ENCODE measurements at regions not wholly inside any gene's neighbourhood (a gene's known extent, or its start where the extent isn't known, plus 50 kb on each side); places are given as distances from the start of the nearest gene placed in this dataset.
A peak's percentile ranks its signal among the peaks of the same experiment; 100 is the strongest.

DNA sequence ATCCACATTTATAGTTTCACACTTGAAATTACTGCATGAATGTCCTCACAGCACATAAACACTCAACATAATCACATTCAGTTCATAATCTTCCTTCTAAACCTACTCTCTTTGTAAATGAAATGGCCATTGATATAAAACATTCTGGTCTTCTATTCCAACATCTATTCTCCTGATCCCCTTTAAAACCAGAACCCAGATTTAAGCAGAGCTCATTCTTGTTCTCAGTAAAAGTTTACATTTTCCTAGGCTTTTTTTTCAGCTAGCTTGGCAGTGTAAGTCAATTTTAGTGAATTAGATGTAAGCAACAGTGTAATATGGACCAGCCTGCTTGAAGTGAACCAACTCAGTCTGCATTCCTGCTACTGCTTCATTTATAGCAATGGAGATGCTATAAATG lies 460.7 kb upstream of the RGS18 start:
- Histone ChIP-seq H3K27ac (no peak overlapping the region), H3K36me3 (ENCODE audit: insufficient read depth, low read length) (no peaks in the 10 kb centered on the region), H3K9me3 (ENCODE audit: low read depth, low read length) (no peaks in the 10 kb centered on the region; the same call in 1 of the 2 replicates), H3K9ac (ENCODE audit: insufficient read length) (no peak overlapping the region), H3K4me3 (no peak overlapping the region)
- no peak for DNase-seq (ENCODE audit: low read depth, low spot score)
- TF ChIP-seq FOXP2 (optimal IDR thresholded peaks at IDR 0.05; ENCODE audit: control extremely low read depth, extremely low read length, insufficient read depth) = no peak
- TF ChIP-seq EZH2 (IDR thresholded peaks at IDR 0.05) = no peak
- TF ChIP-seq POLR2AphosphoS5 (IDR thresholded peaks at IDR 0.05; ENCODE audit: borderline replicate concordance, low read depth, low read length) = no peak

- Histone ChIP-seq H3K9me3 (ENCODE audit: low read depth, low read length) (no peaks in the 10 kb centered on the region; the same call in 1 of the 2 replicates), H3K4me3 (no peak overlapping the region), H3K36me3 (ENCODE audit: insufficient read depth, low read length) (no peaks in the 10 kb centered on the region), H3K27ac (peak overlapping the region; percentile 31; the same call in 1 of the 2 replicates), H3K9ac (ENCODE audit: insufficient read length) (peak overlapping the region; percentile 20)
- no peak for DNase-seq (ENCODE audit: low read depth, low spot score)
- TF ChIP-seq EZH2 (IDR thresholded peaks at IDR 0.05) = no peak
- no peak for TF ChIP-seq POLR2AphosphoS5 (IDR thresholded peaks at IDR 0.05; ENCODE audit: borderline replicate concordance, low read depth, low read length)
- no peak for TF ChIP-seq FOXP2 (optimal IDR thresholded peaks at IDR 0.05; ENCODE audit: control extremely low read depth, extremely low read length, insufficient read depth)
Observed at GRCh38 chr1:191698246-191698645, 460.0 kb upstream of the RGS18 start.

GRCh38 chr1:191699343-191699742 lies 458.9 kb upstream of the RGS18 start:
- no peak overlapping the region for H3K9ac ChIP-seq (ENCODE audit: insufficient read length)
- H3K4me3 ChIP-seq = no peak overlapping the region
- H3K27ac ChIP-seq = no peak overlapping the region
- H3K36me3 ChIP-seq (ENCODE audit: insufficient read depth, low read length) = no peaks in the 10 kb centered on the region
- no peaks in the 10 kb centered on the region for H3K9me3 ChIP-seq (ENCODE audit: low read depth, low read length)
- no peak for DNase-seq (ENCODE audit: low read depth, low spot score)
- TF ChIP-seq EZH2 (IDR thresholded peaks at IDR 0.05) = no peak
- TF ChIP-seq FOXP2 (optimal IDR thresholded peaks at IDR 0.05; ENCODE audit: control extremely low read depth, extremely low read length, insufficient read depth) = no peak
- TF ChIP-seq POLR2AphosphoS5 (IDR thresholded peaks at IDR 0.05; ENCODE audit: borderline replicate concordance, low read depth, low read length) = no peak

GRCh38 chr1:191700922-191701321 lies 457.3 kb upstream of the RGS18 start:
- no peak for TF ChIP-seq EZH2 (IDR thresholded peaks at IDR 0.05)
- no peak for TF ChIP-seq FOXP2 (optimal IDR thresholded peaks at IDR 0.05; ENCODE audit: control extremely low read depth, extremely low read length, insufficient read depth)
- TF ChIP-seq POLR2AphosphoS5 (IDR thresholded peaks at IDR 0.05; ENCODE audit: borderline replicate concordance, low read depth, low read length) = no peak
- Histone ChIP-seq H3K36me3 (ENCODE audit: insufficient read depth, low read length) (no peaks in the 10 kb centered on the region), H3K9me3 (ENCODE audit: low read depth, low read length) (no peaks in the 10 kb centered on the region), H3K27ac (no peak overlapping the region), H3K4me3 (no peak overlapping the region), H3K9ac (ENCODE audit: insufficient read length) (no peak overlapping the region)
- DNase-seq (ENCODE audit: low read depth, low spot score) = no peak

- no peak overlapping the region for H3K27ac ChIP-seq
- no peak for DNase-seq (ENCODE audit: low read depth, low spot score)
- no peak for TF ChIP-seq FOXP2 (optimal IDR thresholded peaks at IDR 0.05; ENCODE audit: control extremely low read depth, extremely low read length, insufficient read depth)
- H3K9ac ChIP-seq (ENCODE audit: insufficient read length) = no peak overlapping the region
- H3K4me3 ChIP-seq = no peak overlapping the region
- H3K36me3 ChIP-seq (ENCODE audit: insufficient read depth, low read length) = no peaks in the 10 kb centered on the region
- no peaks in the 10 kb centered on the region for H3K9me3 ChIP-seq (ENCODE audit: low read depth, low read length)
Observed at GRCh38 chr1:191702124-191702523, 456.1 kb upstream of the RGS18 start.

DNA sequence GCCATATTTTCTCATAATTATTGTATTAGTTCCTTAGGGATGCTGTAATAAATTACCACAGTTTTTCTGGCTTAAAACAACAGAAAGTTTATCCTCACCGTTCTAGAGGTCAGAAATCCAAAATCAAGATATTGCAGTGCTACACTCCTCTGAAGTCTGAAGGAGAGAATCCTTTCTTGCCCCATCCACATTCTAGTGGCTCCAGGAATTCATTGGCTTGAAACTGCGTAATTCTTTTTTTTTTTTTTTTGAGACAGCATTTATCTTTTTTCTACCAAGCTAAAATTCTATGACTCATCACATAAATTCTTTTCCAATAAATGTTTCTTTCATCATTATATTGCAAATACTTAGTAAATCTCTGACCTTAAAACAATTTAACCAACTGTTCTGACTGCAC lies 451.0 kb upstream of the RGS18 start:
- TF ChIP-seq EZH2 (IDR thresholded peaks at IDR 0.05) = no peak
- no peak for TF ChIP-seq FOXP2 (optimal IDR thresholded peaks at IDR 0.05; ENCODE audit: control extremely low read depth, extremely low read length, insufficient read depth)
- no peak for TF ChIP-seq POLR2AphosphoS5 (IDR thresholded peaks at IDR 0.05; ENCODE audit: borderline replicate concordance, low read depth, low read length)
- DNase-seq (ENCODE audit: low read depth, low spot score) = no peak
- Histone ChIP-seq H3K9me3 (ENCODE audit: low read depth, low read length) (no peaks in the 10 kb centered on the region), H3K36me3 (ENCODE audit: insufficient read depth, low read length) (no peaks in the 10 kb centered on the region), H3K9ac (ENCODE audit: insufficient read length) (no peak overlapping the region), H3K4me3 (no peak overlapping the region), H3K27ac (no peak overlapping the region)

DNA sequence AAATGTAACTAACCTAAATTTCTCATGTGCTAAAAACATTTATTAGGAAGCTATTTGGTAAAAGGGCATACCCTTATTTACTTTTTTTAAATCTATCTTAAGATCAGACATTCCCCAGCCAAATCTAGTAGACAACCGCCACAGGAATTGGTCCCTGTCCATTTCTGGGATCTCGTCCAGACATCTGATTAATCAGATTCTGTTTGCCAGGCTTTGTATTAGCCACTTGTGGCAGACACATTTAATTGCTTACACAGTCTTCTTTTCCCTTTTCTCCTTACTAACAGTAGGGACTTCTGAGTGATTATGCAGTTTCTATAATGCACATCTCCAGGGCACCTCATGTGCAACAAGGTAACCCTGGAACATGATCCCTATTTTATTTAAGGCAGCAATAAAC lies 449.0 kb upstream of the RGS18 start:
- H3K36me3 ChIP-seq (ENCODE audit: insufficient read depth, low read length) = no peaks in the 10 kb centered on the region
- TF ChIP-seq POLR2AphosphoS5 (IDR thresholded peaks at IDR 0.05; ENCODE audit: borderline replicate concordance, low read depth, low read length) (no peak), FOXP2 (optimal IDR thresholded peaks at IDR 0.05; ENCODE audit: control extremely low read depth, extremely low read length, insufficient read depth) (no peak), EZH2 (IDR thresholded peaks at IDR 0.05) (no peak)
- DNase-seq (ENCODE audit: low read depth, low spot score) = no peak
- H3K9me3 ChIP-seq (ENCODE audit: low read depth, low read length) = no peaks in the 10 kb centered on the region
- H3K4me3 ChIP-seq = no peak overlapping the region
- H3K27ac ChIP-seq = no peak overlapping the region
- no peak overlapping the region for H3K9ac ChIP-seq (ENCODE audit: insufficient read length)

DNA sequence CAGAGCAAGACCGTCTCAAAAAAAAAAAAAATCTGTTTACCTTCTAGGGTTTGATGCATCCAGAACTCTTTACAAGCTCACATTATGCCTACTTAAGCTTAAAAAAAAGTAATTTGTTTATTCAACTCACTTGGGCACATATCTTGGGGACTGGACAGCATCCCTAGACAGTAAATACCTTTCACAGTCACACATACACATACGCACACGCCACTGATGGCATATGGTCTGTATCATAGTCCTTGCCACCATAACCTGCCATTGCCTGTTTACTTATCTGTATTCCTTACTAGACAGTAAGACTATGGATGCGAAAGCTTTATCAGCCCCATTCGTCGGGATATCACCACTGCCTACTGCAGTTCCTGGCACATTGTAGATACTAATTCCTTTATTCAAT lies 446.3 kb upstream of the RGS18 start:
- Histone ChIP-seq H3K36me3 (ENCODE audit: insufficient read depth, low read length) (no peaks in the 10 kb centered on the region), H3K9ac (ENCODE audit: insufficient read length) (no peak overlapping the region), H3K4me3 (no peak overlapping the region), H3K27ac (no peak overlapping the region), H3K9me3 (ENCODE audit: low read depth, low read length) (no peaks in the 10 kb centered on the region)
- no peak for DNase-seq (ENCODE audit: low read depth, low spot score)
- TF ChIP-seq EZH2 (IDR thresholded peaks at IDR 0.05) (no peak), FOXP2 (optimal IDR thresholded peaks at IDR 0.05; ENCODE audit: control extremely low read depth, extremely low read length, insufficient read depth) (no peak), POLR2AphosphoS5 (IDR thresholded peaks at IDR 0.05; ENCODE audit: borderline replicate concordance, low read depth, low read length) (no peak)

DNA sequence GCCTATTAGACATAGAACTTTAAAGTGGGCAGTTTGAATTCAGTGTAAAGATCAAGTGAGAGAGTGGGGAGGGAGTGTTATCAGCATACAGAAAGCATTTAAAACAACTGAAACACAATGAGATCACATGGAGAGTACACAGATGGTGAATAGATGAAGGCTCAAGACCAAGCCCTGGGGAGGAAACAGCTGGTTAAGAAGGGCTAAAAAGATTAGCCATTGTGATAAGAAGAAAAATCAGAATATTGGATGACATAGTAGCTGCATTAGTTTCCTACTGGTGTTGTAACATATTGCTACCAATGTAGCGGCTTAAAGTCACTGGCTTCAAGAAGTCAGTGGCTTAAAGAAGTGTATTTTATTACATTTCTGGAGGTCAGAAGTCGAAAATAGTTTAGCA lies 443.4 kb upstream of the RGS18 start:
- no peak overlapping the region for H3K4me3 ChIP-seq
- no peaks in the 10 kb centered on the region for H3K9me3 ChIP-seq (ENCODE audit: low read depth, low read length)
- no peak overlapping the region for H3K27ac ChIP-seq
- no peak overlapping the region for H3K9ac ChIP-seq (ENCODE audit: insufficient read length)
- TF ChIP-seq POLR2AphosphoS5 (IDR thresholded peaks at IDR 0.05; ENCODE audit: borderline replicate concordance, low read depth, low read length) = no peak
- TF ChIP-seq FOXP2 (optimal IDR thresholded peaks at IDR 0.05; ENCODE audit: control extremely low read depth, extremely low read length, insufficient read depth) = no peak
- no peak for TF ChIP-seq EZH2 (IDR thresholded peaks at IDR 0.05)
- no peak for DNase-seq (ENCODE audit: low read depth, low spot score)
- no peaks in the 10 kb centered on the region for H3K36me3 ChIP-seq (ENCODE audit: insufficient read depth, low read length)
